HL-60 (cell line): ENCODE measurements at regions not wholly inside any gene's neighbourhood (a gene's known extent, or its start where the extent isn't known, plus 50 kb on each side); places are given as distances from the start of the nearest gene placed in this dataset.

Source experiments
- DNase-seq, 2 experiments: peaks; one replicate each; pipeline ENCODE4 v3.0.0-alpha.2; 2010 to 2020; ENCODE audit warnings: low read depth in 1 of 2, low spot score in 1 of 2
- H3K27ac ChIP-seq: fragments of 250-450 bp; sonication (Bioruptor Pico); replicated peaks from 2 replicates; pipeline ENCODE4 v1.5.1; 2020; ENCODE audit warnings: mild to moderate bottlenecking, moderate library complexity
- H3K27me3 ChIP-seq: fragments of 250-450 bp; sonication (Bioruptor Pico); 2 replicates; pipeline ENCODE4 v1.5.1; 2021; ENCODE audit warnings: mild to moderate bottlenecking, moderate library complexity; ENCODE audit not compliant: insufficient read depth, poor library complexity, severe bottlenecking
- H3K4me3 ChIP-seq: replicated peaks from 2 replicates; pipeline ENCODE4 v1.5.1; 2011; ENCODE audit warnings: mild to moderate bottlenecking, control low read depth, low read length; ENCODE audit not compliant: insufficient read depth
- GABPA ChIP-seq: IDR thresholded peaks from 2 replicates; pipeline ENCODE4 v1.6.1; 2012; ENCODE audit warnings: low read depth
- POLR2AphosphoS5 ChIP-seq: IDR thresholded peaks from 2 replicates; pipeline ENCODE4 v1.6.1; 2012; ENCODE audit warnings: low read depth
- REST ChIP-seq: IDR thresholded peaks from 2 replicates; pipeline ENCODE4 v1.6.1; 2012; ENCODE audit warnings: low read depth; ENCODE audit not compliant: insufficient replicate concordance
- SPI1 ChIP-seq: IDR thresholded peaks from 2 replicates; pipeline ENCODE4 v1.6.1; 2012; ENCODE audit warnings: low read depth, mild to moderate bottlenecking, borderline replicate concordance
- TF ChIP-seq, protein P1 (sequence below): IDR thresholded peaks from one replicate; pipeline ENCODE4 v1.5.1; 2011; ENCODE audit warnings: low read length, control low read depth, inconsistent platforms; ENCODE audit not compliant: insufficient read depth

DNA sequence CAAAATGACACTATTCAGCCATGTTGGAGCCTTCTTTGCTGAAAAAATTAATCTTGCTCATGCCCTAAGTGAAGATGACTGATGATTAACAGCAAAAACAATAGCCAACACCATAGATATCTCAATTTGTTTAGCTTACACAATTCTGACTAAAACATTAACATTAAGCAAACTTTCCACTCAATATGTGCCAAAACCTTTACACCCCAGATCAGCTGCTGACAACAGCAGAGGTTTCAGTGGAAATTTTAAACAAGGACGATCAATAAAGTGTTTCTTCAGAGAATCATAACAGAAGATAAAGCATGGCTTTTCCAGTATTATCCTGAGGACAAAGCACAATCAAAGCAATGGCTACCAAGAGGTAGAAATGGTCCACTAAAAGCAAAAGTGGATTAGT is 254.4 kb upstream of the GRAMD2B start:
- no peak overlapping the region for H3K4me3 ChIP-seq
- DNase-seq = no peak
- H3K27ac ChIP-seq = no peak overlapping the region
- TF ChIP-seq REST (no peak), POLR2AphosphoS5 (no peak), GABPA (no peak)
- H3K27me3 ChIP-seq = no peaks in the 10 kb centered on the region

GRCh38 chr5:126171916-126172315 is 251.3 kb upstream of the GRAMD2B start:
- no peak for DNase-seq
- Histone ChIP-seq H3K4me3 (no peak overlapping the region), H3K27me3 (no peaks in the 10 kb centered on the region), H3K27ac (no peak overlapping the region)
- no peak for TF ChIP-seq REST
- TF ChIP-seq, protein P1, sequence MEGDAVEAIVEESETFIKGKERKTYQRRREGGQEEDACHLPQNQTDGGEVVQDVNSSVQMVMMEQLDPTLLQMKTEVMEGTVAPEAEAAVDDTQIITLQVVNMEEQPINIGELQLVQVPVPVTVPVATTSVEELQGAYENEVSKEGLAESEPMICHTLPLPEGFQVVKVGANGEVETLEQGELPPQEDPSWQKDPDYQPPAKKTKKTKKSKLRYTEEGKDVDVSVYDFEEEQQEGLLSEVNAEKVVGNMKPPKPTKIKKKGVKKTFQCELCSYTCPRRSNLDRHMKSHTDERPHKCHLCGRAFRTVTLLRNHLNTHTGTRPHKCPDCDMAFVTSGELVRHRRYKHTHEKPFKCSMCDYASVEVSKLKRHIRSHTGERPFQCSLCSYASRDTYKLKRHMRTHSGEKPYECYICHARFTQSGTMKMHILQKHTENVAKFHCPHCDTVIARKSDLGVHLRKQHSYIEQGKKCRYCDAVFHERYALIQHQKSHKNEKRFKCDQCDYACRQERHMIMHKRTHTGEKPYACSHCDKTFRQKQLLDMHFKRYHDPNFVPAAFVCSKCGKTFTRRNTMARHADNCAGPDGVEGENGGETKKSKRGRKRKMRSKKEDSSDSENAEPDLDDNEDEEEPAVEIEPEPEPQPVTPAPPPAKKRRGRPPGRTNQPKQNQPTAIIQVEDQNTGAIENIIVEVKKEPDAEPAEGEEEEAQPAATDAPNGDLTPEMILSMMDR = no peak
- TF ChIP-seq POLR2AphosphoS5 = no peak
- no peak for TF ChIP-seq SPI1
- TF ChIP-seq GABPA = no peak

- TF ChIP-seq SPI1 (no peak), GABPA (no peak), POLR2AphosphoS5 (no peak), REST (no peak)
- TF ChIP-seq, protein P1 = no peak
- Histone ChIP-seq H3K27ac (no peak overlapping the region), H3K27me3 (no peaks in the 10 kb centered on the region), H3K4me3 (no peak overlapping the region)
- DNase-seq = no peak
Measured at GRCh38 chr5:126172812-126173211, 250.4 kb upstream of the GRAMD2B start.

DNA sequence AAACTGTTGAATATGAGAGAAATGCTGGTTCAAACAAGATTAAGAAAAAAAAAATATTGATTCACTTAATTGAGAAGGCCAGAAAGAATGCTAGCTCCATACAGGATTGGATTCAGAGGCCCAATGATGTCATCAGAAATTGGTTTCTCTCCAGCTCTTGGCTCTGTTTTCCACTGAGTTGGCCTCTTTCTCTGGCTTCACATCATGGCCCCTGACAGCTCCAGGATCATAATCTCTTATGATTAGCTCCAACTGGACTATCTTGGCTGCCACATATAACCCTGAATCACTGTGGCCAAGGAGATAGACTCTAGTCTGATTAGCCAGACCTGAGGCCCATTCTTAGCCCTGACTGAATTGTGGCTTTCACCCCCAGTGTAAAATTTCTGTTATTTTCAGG is 244.7 kb upstream of the GRAMD2B start:
- no peak for DNase-seq
- TF ChIP-seq GABPA (no peak), POLR2AphosphoS5 (no peak), REST (no peak), SPI1 (no peak)
- TF ChIP-seq, protein P1 = no peak
- no peak overlapping the region for H3K27ac ChIP-seq
- no peak overlapping the region for H3K4me3 ChIP-seq
- H3K27me3 ChIP-seq = no peaks in the 10 kb centered on the region
